ENCODE measurements at regions not wholly inside any gene's neighbourhood (a gene's known extent, or its start where the extent isn't known, plus 50 kb on each side); places are given as distances from the start of the nearest gene placed in this dataset.

- no peak overlapping the region for H3K4me2 ChIP-seq (ENCODE audit: insufficient read depth, low read length)
- no peak overlapping the region for H3K9ac ChIP-seq (replicated peaks; ENCODE audit: extremely low read depth, insufficient read depth, low read length)
- H2AFZ ChIP-seq (ENCODE audit: low read depth, low read length), result no peak overlapping the region
- no peak for FAIRE-seq
- no peaks in the 10 kb centered on the region for H4K20me1 ChIP-seq (replicated peaks; ENCODE audit: control insufficient read depth, extremely low read depth, insufficient read depth, low read length)
- dilution Hi-C loops (cut with MboI; ENCODE audit: extremely low pct_ligation_motif_present, low sequenced_read_pairs) (no loop called here), intact Hi-C loops (cut with micrococcal nuclease) (no loop called here)
- no TSS peak for BruUV-seq (replicated peaks)
- H3K4me3 ChIP-seq (replicated peaks in 1 of 3; ENCODE audit: insufficient read depth in 1 of 3, low read depth in 1 of 3, low read length in 3 of 3), result no peak overlapping the region
- no peaks in the 10 kb centered on the region for H3K36me3 ChIP-seq (ENCODE audit: control insufficient read depth in 2 of 2, extremely low read depth in 1 of 2, insufficient read depth in 2 of 2, low read length in 2 of 2)
- no peaks in the 10 kb centered on the region for H3K4me1 ChIP-seq (ENCODE audit: control insufficient read depth, extremely low read depth, insufficient read depth, low read length)
- H3K9me1 ChIP-seq (replicated peaks; ENCODE audit: control insufficient read depth, extremely low read depth, insufficient read depth, low read length), result no peaks in the 10 kb centered on the region
- POLR2A ChIA-PET, result no interaction called here
- H3K9me3 ChIP-seq (replicated peaks; ENCODE audit: control insufficient read depth, insufficient read depth, low read length), result no peaks in the 10 kb centered on the region
- TF ChIP-seq MAX (IDR thresholded peaks at IDR 0.05; ENCODE audit: insufficient read depth, insufficient read length) (no peak), GATA2 (IDR thresholded peaks at IDR 0.05; ENCODE audit: insufficient read depth, insufficient read length, low read depth, low read length) (no peak), MYC (IDR thresholded peaks at IDR 0.05; ENCODE audit: low read depth, low read length) (no peak), EZH2 (IDR thresholded peaks at IDR 0.05; ENCODE audit: borderline replicate concordance, low read depth, low read length, severe bottlenecking) (no peak)
- H3K79me2 ChIP-seq (ENCODE audit: control insufficient read depth, insufficient read depth, low read length), result no peaks in the 10 kb centered on the region
- peaks cover 3 to 7% of the 10 kb centered on the region in 2 experiments for H3K27me3 ChIP-seq (ENCODE audit: control insufficient read depth in 2 of 2, insufficient read depth in 2 of 2, low read length in 2 of 2)
- CTCF ChIA-PET, result interaction anchor here (0.9 to 2.1 kb wide), 3 partner anchors 8 to 22 kb away, joined by 4 to 7 read pairs (median 5); no protein-coding TSS in a partner anchor
- no peak for DNase-seq (ENCODE audit: low read depth, low spot score)
- no peak overlapping the region for H3K27ac ChIP-seq (ENCODE audit: insufficient read depth, low read depth, low read length)
Observed at GRCh38 chr11:76296731-76297542, 84.0 kb downstream of the THAP12 start.

GRCh38 chr11:76293189-76293631 lies 86.9 kb upstream of the WNT11 start:
- no peaks in the 10 kb centered on the region for H3K36me3 ChIP-seq (ENCODE audit: control insufficient read depth in 2 of 2, extremely low read depth in 1 of 2, insufficient read depth in 2 of 2, low read length in 2 of 2)
- intact Hi-C loops (cut with micrococcal nuclease) (no loop called here), dilution Hi-C loops (cut with MboI; ENCODE audit: extremely low pct_ligation_motif_present, low sequenced_read_pairs) (no loop called here)
- H2AFZ ChIP-seq (ENCODE audit: low read depth, low read length), result no peak overlapping the region
- no peak overlapping the region for H3K9ac ChIP-seq (replicated peaks; ENCODE audit: extremely low read depth, insufficient read depth, low read length)
- no peak for FAIRE-seq
- DNase-seq (ENCODE audit: low read depth, low spot score), result no peak
- CTCF ChIA-PET, result interaction anchor here (1.3 kb wide), 1 partner anchor 11 kb away, joined by 3 read pairs; no protein-coding TSS in a partner anchor
- no peaks in the 10 kb centered on the region for H3K9me1 ChIP-seq (replicated peaks; ENCODE audit: control insufficient read depth, extremely low read depth, insufficient read depth, low read length)
- POLR2A ChIA-PET, result no interaction called here
- H3K4me3 ChIP-seq (replicated peaks in 1 of 3; ENCODE audit: insufficient read depth in 1 of 3, low read depth in 1 of 3, low read length in 3 of 3), result no peak overlapping the region
- H3K79me2 ChIP-seq (ENCODE audit: control insufficient read depth, insufficient read depth, low read length), result no peaks in the 10 kb centered on the region
- H3K27ac ChIP-seq (ENCODE audit: insufficient read depth, low read depth, low read length), result no peak overlapping the region
- no peaks in the 10 kb centered on the region for H3K27me3 ChIP-seq (ENCODE audit: control insufficient read depth in 2 of 2, insufficient read depth in 2 of 2, low read length in 2 of 2)
- peaks cover under 1% of the 10 kb centered on the region for H3K4me1 ChIP-seq (ENCODE audit: control insufficient read depth, extremely low read depth, insufficient read depth, low read length)
- BruUV-seq (replicated peaks), result no TSS peak
- H3K9me3 ChIP-seq (replicated peaks; ENCODE audit: control insufficient read depth, insufficient read depth, low read length), result no peaks in the 10 kb centered on the region
- no peak overlapping the region for H3K4me2 ChIP-seq (ENCODE audit: insufficient read depth, low read length)
- TF ChIP-seq MYC (IDR thresholded peaks at IDR 0.05; ENCODE audit: low read depth, low read length) (no peak), EZH2 (IDR thresholded peaks at IDR 0.05; ENCODE audit: borderline replicate concordance, low read depth, low read length, severe bottlenecking) (no peak), GATA2 (IDR thresholded peaks at IDR 0.05; ENCODE audit: insufficient read depth, insufficient read length, low read depth, low read length) (no peak), POLR2A (IDR thresholded peaks at IDR 0.05; ENCODE audit: low read depth, low read length) (no peak), FOS (IDR thresholded peaks at IDR 0.05; ENCODE audit: borderline replicate concordance, insufficient read depth, low read length) (no peak), JUN (IDR thresholded peaks at IDR 0.05; ENCODE audit: borderline replicate concordance, insufficient read depth, insufficient read length, low read depth) (no peak), CTCF (IDR thresholded peaks at IDR 0.05; ENCODE audit: extremely low read depth in 1 of 2, insufficient read depth in 1 of 2, low read depth in 1 of 2, low read length in 2 of 2) (no peak)
- no peaks in the 10 kb centered on the region for H4K20me1 ChIP-seq (replicated peaks; ENCODE audit: control insufficient read depth, extremely low read depth, insufficient read depth, low read length)
